Fibroblast of skin of right biceps (primary cell): ENCODE measurements at regions not wholly inside any gene's neighbourhood (a gene's known extent, or its start where the extent isn't known, plus 50 kb on each side); places are given as distances from the start of the nearest gene placed in this dataset.

Experiments used
- DNase-seq: peaks from one replicate; pipeline ENCODE4 v3.0.0-alpha.2; 2013

DNA sequence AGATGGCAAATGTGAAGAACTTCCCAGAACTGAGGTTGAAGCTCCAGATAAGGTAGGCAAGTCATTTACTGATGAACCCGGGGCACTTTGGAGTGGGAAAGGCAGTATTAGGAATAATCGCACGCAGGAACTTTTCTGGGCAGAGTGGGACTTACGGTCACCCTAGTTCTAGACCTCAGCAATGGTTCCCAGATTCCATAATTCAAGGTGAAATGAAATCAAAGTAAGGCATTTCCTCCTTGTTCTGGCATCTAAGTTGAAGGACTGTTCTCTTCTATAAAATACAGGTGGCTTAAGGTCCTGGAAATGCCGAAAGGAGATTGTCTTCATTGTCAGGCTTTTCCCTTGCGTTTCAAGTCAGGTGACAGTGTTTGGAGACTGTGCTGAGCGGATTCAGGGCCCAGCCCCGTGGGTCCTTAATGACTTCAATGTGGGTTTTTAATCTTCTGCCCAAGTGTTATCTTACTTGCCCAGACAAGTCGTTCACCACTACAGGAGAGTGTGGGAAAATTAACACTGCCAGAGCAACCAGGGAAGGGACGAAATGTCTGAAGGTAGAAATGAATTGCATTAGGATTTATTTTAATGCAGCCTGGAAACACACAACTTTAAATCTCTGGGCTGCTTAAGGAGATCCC is 52.1 kb upstream of the STOX2 start:
- DNase-seq, result no peak

DNA sequence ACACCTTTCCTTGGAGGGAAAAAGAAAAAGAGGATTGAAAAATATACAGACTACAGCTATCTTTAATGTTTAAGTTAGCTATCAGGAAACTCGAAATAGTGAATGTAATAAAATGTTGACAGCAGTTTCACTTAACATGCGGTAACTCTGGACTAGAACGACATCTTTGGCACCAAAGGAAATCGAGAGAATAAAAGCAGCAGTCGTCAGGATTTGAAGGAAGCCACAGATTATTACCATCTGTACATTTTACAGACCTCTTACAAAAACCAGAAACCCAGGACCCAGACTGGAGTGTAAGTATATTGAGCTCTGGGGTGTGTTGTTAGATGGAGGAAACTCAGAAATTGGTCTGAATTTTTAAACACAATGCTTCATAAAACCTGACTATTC is 51.6 kb upstream of the STOX2 start:
- no peak for DNase-seq
